HG03571 (cell line): ENCODE measurements at regions not wholly inside any gene's neighbourhood (a gene's known extent, or its start where the extent isn't known, plus 50 kb on each side); places are given as distances from the start of the nearest gene placed in this dataset.
"Not testable (repeated sequence)": the region's sequence is repeated elsewhere in the genome, so short reads cannot be mapped to it uniquely, and the experiment has no call there.

Source experiments
- ATAC-seq: cut with Tn5 transposase; IDR thresholded peaks from one replicate; pipeline ENCODE4 v1.9.1; 2021; ENCODE audit not compliant: unreplicated experiment

- no peak for ATAC-seq
These were observed 121.1 kb upstream of the FN1 start for GRCh38 chr2:215556979-215557378.

GRCh38 chr2:215554689-215555498 is 119.0 kb upstream of the FN1 start:
- ATAC-seq = no peak

- ATAC-seq = no peak
These were observed 118.1 kb upstream of the FN1 start for GRCh38 chr2:215553946-215554345.

- ATAC-seq = no peak
These were observed 116.3 kb upstream of the FN1 start for GRCh38 chr2:215552144-215552580.

- no peak for ATAC-seq
These were observed 114.5 kb upstream of the FN1 start for GRCh38 chr2:215550331-215550730.

GRCh38 chr2:215548714-215549113 is 112.8 kb upstream of the FN1 start:
- no peak for ATAC-seq

GRCh38 chr2:215542690-215543089 is 106.8 kb upstream of the FN1 start:
- no peak for ATAC-seq

GRCh38 chr2:215540658-215541057 is 104.8 kb upstream of the FN1 start:
- ATAC-seq = no peak

- no peak for ATAC-seq
These were observed 101.7 kb upstream of the FN1 start for GRCh38 chr2:215537611-215538010.

- ATAC-seq = no peak
These were observed 100.6 kb upstream of the FN1 start for GRCh38 chr2:215536510-215536909.

GRCh38 chr2:215535741-215536140 is 99.9 kb upstream of the FN1 start:
- no peak for ATAC-seq

- ATAC-seq = no peak
These were observed 99.3 kb upstream of the FN1 start for GRCh38 chr2:215535125-215535668.

GRCh38 chr2:215533716-215534115 is 97.8 kb upstream of the FN1 start:
- ATAC-seq = not testable (repeated sequence)

GRCh38 chr2:215532844-215533243 is 97.0 kb upstream of the FN1 start:
- ATAC-seq = no peak

- ATAC-seq = no peak
These were observed 95.4 kb upstream of the FN1 start for GRCh38 chr2:215531284-215531683.

- ATAC-seq = no peak
These were observed 94.5 kb upstream of the FN1 start for GRCh38 chr2:215530191-215530968.

- no peak for ATAC-seq
These were observed 93.4 kb upstream of the FN1 start for GRCh38 chr2:215529271-215529670.

- ATAC-seq = no peak
These were observed 92.7 kb upstream of the FN1 start for GRCh38 chr2:215528555-215528954.

GRCh38 chr2:215527736-215528135 is 91.9 kb upstream of the FN1 start:
- no peak for ATAC-seq

GRCh38 chr2:215526341-215526740 is 90.5 kb upstream of the FN1 start:
- ATAC-seq = no peak

GRCh38 chr2:215522237-215522636 is 86.4 kb upstream of the FN1 start:
- no peak for ATAC-seq

- ATAC-seq = no peak
These were observed 85.2 kb upstream of the FN1 start for GRCh38 chr2:215521031-215521430.
